Stimulated activated naive CD8-positive, alpha-beta T cell treated with anti-CD3 and anti-CD28 coated beads, Interleukin-15, Interleukin-2, amounts not matched to agents 100 ng/mL and 50 ng/mL, for 24 hours (primary cell): ENCODE measurements at regions not wholly inside any gene's neighbourhood (a gene's known extent, or its start where the extent isn't known, plus 50 kb on each side); places are given as distances from the start of the nearest gene placed in this dataset.

Experiments used
- H3K27ac Mint-ChIP-seq: one replicate; pipeline ENCODE4 v1.8.0; 2021; ENCODE audit warnings: mild to moderate bottlenecking, mixed read lengths
- H3K27me3 Mint-ChIP-seq: one replicate; pipeline ENCODE4 v1.8.0; 2021; ENCODE audit warnings: mixed read lengths
- H3K36me3 Mint-ChIP-seq: one replicate; pipeline ENCODE4 v1.8.0; 2021; ENCODE audit warnings: low read depth, mixed read lengths
- H3K4me1 Mint-ChIP-seq: one replicate; pipeline ENCODE4 v1.8.0; 2021; ENCODE audit warnings: low read depth, mixed read lengths
- H3K4me3 Mint-ChIP-seq: one replicate; pipeline ENCODE4 v1.8.0; 2021; ENCODE audit warnings: mild to moderate bottlenecking, mixed read lengths
- H3K9me3 Mint-ChIP-seq: one replicate; pipeline ENCODE4 v1.8.0; 2021; ENCODE audit warnings: mixed read lengths

DNA sequence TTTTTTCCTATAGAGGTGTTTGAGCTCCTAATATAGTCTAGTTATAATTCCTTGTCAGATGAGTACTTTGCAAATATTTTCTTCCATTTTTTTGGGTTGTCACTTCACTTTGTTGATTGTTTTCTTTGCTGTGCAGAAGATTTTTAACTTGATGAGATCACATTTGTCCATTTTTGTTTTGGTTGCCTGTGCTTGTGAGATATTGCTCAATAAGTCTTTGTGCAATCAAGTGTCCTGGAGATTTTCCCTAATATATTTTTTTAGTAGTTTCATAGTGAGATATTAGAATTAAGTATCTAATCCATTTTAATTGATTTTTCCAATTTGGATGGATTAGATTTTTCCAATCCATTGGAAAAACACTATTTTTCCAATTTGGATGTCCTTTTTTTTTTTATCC, 1395.5 kb downstream of the PLA2G4A start:
- no peak overlapping the region for H3K27ac Mint-ChIP-seq
- peaks cover 11% of the 10 kb centered on the region for H3K9me3 Mint-ChIP-seq
- no peaks in the 10 kb centered on the region for H3K4me1 Mint-ChIP-seq
- no peaks in the 10 kb centered on the region for H3K27me3 Mint-ChIP-seq
- no peaks in the 10 kb centered on the region for H3K36me3 Mint-ChIP-seq
- H3K4me3 Mint-ChIP-seq, result no peak overlapping the region

DNA sequence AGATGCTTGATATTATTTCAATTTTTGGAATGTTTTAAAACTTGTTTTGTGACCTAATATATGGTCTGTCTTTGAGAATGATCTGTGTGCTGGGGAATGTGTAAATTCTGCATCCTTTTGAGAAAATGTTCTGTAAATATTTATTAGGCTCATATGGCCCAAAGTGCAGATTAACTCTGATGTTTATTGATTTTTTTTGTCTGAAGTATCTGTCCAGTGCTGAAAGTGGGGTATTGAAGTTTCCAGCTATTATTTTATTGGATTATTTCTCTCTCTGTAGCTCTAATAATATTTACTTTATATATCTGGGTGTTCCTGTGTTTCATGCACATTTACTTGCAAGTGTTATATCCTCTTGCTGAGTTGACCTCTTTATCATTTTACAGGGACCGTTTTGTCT, 1397.2 kb downstream of the PLA2G4A start:
- H3K27ac Mint-ChIP-seq, result no peak overlapping the region
- no peaks in the 10 kb centered on the region for H3K36me3 Mint-ChIP-seq
- no peak overlapping the region for H3K4me3 Mint-ChIP-seq
- H3K9me3 Mint-ChIP-seq, result peaks cover 11% of the 10 kb centered on the region
- H3K4me1 Mint-ChIP-seq, result no peaks in the 10 kb centered on the region
- H3K27me3 Mint-ChIP-seq, result no peaks in the 10 kb centered on the region

DNA sequence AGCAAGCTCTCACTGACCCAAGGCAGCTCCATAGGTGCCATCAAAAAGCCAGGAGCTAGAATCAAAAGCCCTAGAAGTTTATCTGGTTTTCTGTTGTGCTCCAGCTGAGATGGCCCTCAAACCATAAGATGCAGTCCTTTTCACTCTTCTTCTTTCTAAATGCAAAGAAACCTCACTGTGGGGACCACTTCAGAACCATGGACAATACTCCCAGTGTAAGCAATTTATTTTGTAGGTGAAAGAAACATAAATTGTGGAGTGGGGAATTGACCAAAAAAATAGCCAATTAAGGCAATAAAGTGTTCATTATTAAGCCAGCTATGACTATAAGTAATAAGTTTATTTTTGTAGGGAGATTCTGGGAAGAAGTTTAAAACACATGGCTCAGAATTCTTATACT, 1399.9 kb downstream of the PLA2G4A start:
- no peak overlapping the region for H3K4me3 Mint-ChIP-seq
- no peaks in the 10 kb centered on the region for H3K36me3 Mint-ChIP-seq
- H3K4me1 Mint-ChIP-seq, result no peaks in the 10 kb centered on the region
- H3K9me3 Mint-ChIP-seq, result peaks cover 11% of the 10 kb centered on the region
- no peak overlapping the region for H3K27ac Mint-ChIP-seq
- H3K27me3 Mint-ChIP-seq, result no peaks in the 10 kb centered on the region

DNA sequence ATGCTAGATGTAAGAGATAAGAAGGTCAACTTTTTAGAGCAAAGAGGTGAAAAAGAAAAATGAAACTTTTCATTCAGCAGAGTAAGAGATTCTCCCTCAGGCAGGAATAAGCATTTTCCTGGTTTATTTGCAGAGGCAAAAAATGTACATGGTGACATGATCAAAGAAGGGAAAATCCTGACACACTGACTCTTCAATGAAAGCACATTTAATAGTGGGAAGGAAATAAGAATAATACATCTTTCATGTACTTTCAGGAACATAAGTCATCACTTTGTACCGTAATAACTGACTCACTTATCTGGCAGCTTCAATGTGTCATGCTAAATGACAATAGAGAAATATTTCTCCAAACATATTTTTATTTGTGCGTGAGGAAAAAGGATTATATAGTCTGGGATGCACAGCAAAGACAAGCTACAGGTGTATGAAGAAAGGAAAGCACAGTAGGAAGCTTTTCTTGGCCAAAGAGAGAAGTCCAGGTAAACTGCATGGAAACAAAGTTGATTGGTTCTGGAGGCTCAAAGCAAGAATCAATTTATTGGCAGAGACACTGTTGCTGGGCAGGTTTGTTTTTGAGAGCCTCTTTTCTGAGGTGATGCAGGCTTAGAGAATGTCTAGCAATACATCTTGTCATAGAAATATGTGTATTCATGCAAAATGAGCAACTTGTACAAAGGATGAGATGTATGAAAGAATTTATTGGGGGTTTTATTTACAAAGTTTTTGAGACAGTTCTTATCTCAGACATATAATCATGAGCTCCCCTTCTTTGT, 1409.0 kb downstream of the PLA2G4A start:
- H3K36me3 Mint-ChIP-seq, result no peaks in the 10 kb centered on the region
- H3K27ac Mint-ChIP-seq, result no peak overlapping the region
- H3K9me3 Mint-ChIP-seq, result peaks cover 7% of the 10 kb centered on the region
- no peaks in the 10 kb centered on the region for H3K27me3 Mint-ChIP-seq
- H3K4me3 Mint-ChIP-seq, result no peak overlapping the region
- H3K4me1 Mint-ChIP-seq, result no peaks in the 10 kb centered on the region

DNA sequence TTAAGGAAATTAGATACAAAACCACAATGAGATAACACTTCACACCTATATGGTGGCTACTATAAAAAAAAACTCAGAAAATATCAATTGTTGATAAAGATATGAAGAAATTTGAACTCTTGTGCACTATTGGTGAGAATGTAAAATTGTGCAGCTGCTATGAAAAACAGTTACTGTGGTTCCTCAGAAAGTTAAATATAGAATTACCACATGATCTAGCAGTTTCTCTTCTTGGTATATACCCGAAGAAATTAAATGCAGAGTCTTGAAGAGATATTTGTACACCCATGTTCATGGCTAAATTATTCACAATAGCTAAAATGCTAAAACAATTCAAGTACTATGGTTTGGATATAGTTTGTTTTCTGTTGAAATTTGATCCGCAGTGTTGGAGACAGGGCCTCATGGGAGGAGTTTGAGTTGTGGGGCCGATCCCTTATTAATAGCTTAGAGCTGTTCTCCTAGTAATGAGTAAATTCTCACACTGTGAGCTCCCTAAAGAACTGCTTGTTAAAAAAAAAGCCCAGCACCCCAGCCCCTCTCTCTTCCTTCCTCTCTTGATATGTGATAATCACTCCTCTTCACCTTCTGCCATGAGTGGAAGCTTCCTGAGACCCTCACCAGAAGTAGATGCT, 1412.1 kb downstream of the PLA2G4A start:
- Mint-ChIP-seq H3K9me3 (peaks cover 7% of the 10 kb centered on the region), H3K4me3 (no peak overlapping the region), H3K36me3 (no peaks in the 10 kb centered on the region), H3K27ac (no peak overlapping the region), H3K27me3 (no peaks in the 10 kb centered on the region), H3K4me1 (no peaks in the 10 kb centered on the region)

DNA sequence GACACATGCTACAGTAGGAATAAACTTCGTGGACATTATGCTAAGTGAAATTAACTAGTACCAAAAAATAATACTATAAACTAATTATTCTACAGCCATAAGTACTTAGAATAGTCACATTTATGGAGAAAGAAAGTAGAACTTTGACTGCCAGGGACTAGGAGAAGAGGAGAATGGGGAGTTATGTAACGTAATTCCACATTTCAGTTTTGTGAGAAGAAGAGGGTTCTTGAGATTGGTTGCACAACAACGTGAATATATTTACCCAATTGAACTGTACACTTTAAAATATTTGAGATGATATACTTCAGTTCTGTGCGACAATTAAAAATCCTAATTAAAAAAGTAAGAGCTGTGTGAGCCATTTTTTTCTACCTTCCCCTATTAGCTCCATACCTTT, 1412.9 kb downstream of the PLA2G4A start:
- H3K9me3 Mint-ChIP-seq, result peaks cover 7% of the 10 kb centered on the region
- H3K27me3 Mint-ChIP-seq, result no peaks in the 10 kb centered on the region
- H3K4me1 Mint-ChIP-seq, result no peaks in the 10 kb centered on the region
- H3K27ac Mint-ChIP-seq, result no peak overlapping the region
- no peak overlapping the region for H3K4me3 Mint-ChIP-seq
- H3K36me3 Mint-ChIP-seq, result no peaks in the 10 kb centered on the region

DNA sequence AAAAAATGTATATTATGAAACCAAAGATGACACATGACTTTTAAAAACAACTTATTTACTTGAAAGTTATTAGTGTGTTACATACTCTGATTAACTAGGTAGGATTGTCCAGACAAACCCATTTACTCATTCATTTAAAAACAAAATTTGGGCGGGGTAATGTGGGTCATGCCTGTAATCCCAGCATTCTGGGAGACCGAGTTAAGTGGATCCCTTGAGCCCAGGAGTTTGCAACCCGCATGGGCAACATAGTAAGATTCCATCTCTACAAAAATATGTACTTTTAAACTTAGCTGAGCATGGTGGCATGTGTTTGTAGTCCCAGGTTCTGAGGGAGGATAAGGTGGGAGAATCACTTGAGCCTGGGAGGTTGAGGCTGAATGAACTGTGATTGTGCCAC, 1414.7 kb downstream of the PLA2G4A start:
- peaks cover 3% of the 10 kb centered on the region for H3K9me3 Mint-ChIP-seq
- no peaks in the 10 kb centered on the region for H3K36me3 Mint-ChIP-seq
- no peak overlapping the region for H3K4me3 Mint-ChIP-seq
- H3K27me3 Mint-ChIP-seq, result no peaks in the 10 kb centered on the region
- H3K4me1 Mint-ChIP-seq, result no peaks in the 10 kb centered on the region
- H3K27ac Mint-ChIP-seq, result no peak overlapping the region

DNA sequence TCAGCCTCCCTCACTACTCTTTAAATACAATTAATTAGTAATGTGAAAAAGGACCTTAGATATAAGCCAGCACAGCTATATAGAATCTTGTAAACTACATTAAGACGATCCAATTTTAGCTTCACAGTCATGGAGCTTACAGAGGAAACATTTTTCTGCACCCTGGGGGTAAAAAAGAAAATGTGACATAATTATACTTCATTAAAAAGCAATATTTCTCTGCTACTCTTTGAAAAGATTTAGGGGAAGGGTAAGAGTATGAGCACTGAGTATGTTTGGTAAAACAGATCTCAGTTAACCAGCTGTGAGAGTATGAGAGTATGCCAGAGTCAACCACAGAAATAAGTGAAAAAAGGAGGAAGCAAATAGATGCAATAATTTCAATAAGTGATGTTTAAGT, 1415.9 kb downstream of the PLA2G4A start:
- Mint-ChIP-seq H3K4me3 (no peak overlapping the region), H3K27me3 (no peaks in the 10 kb centered on the region), H3K36me3 (no peaks in the 10 kb centered on the region), H3K4me1 (no peaks in the 10 kb centered on the region), H3K27ac (no peak overlapping the region), H3K9me3 (peaks cover 3% of the 10 kb centered on the region)

DNA sequence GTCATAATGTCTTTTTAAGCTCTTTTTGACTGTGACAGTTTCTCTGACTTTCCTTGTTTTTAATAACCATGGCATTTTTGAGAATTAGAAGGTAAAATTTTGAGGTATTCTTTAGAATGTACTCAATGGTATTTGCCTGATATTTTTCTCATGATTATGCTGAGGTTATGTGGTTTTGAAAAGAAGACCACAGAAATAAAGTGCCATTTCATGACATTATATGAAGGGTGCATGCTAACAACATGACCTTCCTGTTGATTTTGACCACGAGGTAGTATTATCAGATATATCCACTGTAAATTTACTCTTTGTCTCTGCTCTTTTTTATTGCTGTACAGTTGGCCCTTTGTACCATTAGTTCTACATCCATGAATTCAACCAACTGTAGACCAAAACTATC, 1418.5 kb downstream of the PLA2G4A start:
- no peaks in the 10 kb centered on the region for H3K4me1 Mint-ChIP-seq
- no peaks in the 10 kb centered on the region for H3K27me3 Mint-ChIP-seq
- no peaks in the 10 kb centered on the region for H3K9me3 Mint-ChIP-seq
- H3K36me3 Mint-ChIP-seq, result no peaks in the 10 kb centered on the region
- no peak overlapping the region for H3K4me3 Mint-ChIP-seq
- no peak overlapping the region for H3K27ac Mint-ChIP-seq

DNA sequence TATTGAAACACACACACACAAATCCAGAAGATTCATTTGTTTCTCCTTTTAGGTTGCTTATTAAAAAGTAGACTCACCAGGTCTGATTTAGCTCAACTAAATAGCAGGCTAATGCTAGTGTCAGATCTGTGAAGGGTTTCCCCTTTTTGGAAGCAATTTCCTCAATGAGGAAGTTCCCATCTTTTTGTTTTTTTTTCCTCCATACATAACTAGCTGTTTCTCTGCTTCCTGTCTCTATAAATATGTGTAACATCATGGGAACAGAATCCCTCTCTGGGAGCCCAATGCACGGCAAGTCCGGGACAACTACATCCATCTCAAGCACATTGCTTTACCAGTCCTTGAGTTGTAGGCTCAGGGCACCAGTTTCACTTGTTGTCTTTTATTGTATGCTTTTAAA, 1421.1 kb downstream of the PLA2G4A start:
- Mint-ChIP-seq H3K36me3 (no peaks in the 10 kb centered on the region), H3K27me3 (no peaks in the 10 kb centered on the region), H3K4me3 (no peak overlapping the region), H3K9me3 (no peaks in the 10 kb centered on the region), H3K4me1 (no peaks in the 10 kb centered on the region), H3K27ac (no peak overlapping the region)

DNA sequence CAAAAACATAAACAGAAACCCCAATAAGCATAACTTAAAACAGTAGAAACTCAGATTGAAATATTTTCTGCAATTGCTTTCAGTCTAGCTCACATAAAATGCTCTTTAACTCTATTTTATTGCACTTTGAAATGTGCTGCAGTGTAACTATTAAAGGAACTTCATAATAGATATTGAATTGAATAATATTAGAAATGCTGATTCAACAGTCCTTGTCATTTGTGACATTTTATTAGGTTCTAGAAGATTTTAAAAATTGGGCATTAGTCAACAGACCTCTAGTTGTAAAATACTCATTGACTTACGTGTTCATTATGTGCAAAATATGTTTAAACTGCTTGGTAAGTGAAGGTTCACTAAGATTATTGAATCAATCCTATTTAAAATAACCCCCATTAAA, 1422.3 kb downstream of the PLA2G4A start:
- no peaks in the 10 kb centered on the region for H3K27me3 Mint-ChIP-seq
- no peak overlapping the region for H3K27ac Mint-ChIP-seq
- no peak overlapping the region for H3K4me3 Mint-ChIP-seq
- no peaks in the 10 kb centered on the region for H3K36me3 Mint-ChIP-seq
- H3K9me3 Mint-ChIP-seq, result no peaks in the 10 kb centered on the region
- H3K4me1 Mint-ChIP-seq, result no peaks in the 10 kb centered on the region

DNA sequence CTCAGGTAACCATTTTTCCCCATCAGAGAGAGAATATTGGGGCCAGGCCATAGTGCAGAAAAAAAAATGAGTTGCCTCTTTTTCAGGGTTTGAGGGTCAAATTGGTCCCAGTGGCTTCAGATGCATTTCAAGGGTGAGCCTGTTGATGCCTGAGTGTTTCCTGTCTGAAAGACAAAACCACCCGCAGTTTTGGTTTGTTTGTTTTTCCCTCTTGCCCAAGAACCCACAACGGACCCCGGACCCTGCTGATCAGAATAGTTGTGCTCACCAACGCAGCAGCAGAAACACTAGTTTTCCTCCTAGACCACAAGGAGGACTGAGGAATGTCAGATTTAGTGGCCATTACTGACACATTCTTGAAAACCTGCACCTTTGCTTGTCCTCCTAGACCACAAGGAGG, 1433.1 kb downstream of the PLA2G4A start:
- Mint-ChIP-seq H3K27ac (no peak overlapping the region), H3K9me3 (peaks cover 27% of the 10 kb centered on the region), H3K4me1 (no peaks in the 10 kb centered on the region), H3K27me3 (no peaks in the 10 kb centered on the region), H3K4me3 (no peak overlapping the region), H3K36me3 (no peaks in the 10 kb centered on the region)

DNA sequence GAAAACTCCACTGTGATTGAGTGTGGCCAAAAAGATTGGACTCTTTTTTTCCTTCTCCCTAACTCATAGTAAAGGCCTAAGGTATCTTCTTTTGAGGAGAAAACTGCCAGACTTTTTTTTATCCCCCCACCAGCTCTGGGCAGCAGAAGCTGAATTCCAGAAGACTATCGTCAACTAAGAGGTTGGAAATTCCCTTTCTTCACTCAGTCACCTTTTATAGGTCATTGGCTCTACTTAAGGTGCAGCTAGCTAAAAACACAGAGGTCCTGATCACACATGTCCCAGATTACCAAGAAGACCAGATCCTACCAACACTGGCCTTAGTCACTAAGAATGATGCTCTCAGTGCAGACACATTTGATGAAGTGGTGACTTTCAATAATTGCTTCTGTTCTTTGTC, 1441.2 kb downstream of the PLA2G4A start:
- Mint-ChIP-seq H3K27me3 (no peaks in the 10 kb centered on the region), H3K4me3 (no peak overlapping the region), H3K9me3 (peaks cover 16% of the 10 kb centered on the region), H3K4me1 (no peaks in the 10 kb centered on the region), H3K36me3 (no peaks in the 10 kb centered on the region), H3K27ac (no peak overlapping the region)

DNA sequence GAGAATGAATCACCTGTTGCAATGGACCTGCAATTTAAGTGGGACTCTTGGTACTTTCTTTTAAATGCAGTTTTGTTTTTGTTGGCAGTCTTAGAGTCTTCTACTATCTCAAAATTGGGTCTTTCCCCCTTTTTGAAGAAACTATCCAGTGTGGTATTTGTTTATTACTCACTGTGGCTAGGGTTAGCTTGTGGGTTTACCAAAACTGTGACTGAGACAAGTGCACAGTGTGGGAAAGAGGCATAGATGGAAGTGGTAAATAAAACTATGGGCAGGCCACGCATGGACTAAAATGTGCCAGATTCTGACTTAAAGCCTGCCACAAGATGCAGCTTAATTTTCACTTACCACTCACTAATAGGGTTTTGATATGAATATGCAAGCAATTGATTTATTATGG, 1441.7 kb downstream of the PLA2G4A start:
- no peak overlapping the region for H3K27ac Mint-ChIP-seq
- no peaks in the 10 kb centered on the region for H3K36me3 Mint-ChIP-seq
- no peak overlapping the region for H3K4me3 Mint-ChIP-seq
- H3K4me1 Mint-ChIP-seq, result no peaks in the 10 kb centered on the region
- peaks cover 14% of the 10 kb centered on the region for H3K9me3 Mint-ChIP-seq
- H3K27me3 Mint-ChIP-seq, result no peaks in the 10 kb centered on the region

DNA sequence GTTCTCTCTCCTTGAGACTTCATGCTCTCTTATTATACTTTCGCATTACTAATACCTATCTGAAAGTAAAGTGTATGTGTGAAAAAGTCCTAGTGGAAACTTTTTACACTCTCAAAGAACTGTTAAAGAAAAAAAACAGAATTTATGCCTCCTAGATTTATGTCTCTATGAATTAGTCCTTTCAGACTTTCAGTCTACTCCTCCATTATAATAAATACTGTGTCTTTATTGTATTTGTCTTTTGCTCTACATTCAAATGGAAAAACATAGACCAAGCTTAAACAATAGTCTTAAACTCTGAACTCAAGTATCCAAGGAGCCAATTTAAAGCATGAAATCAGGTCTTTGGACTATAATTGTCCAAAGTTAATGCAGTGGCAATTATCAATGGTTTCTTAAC, 1449.0 kb downstream of the PLA2G4A start:
- Mint-ChIP-seq H3K9me3 (peaks cover 3% of the 10 kb centered on the region), H3K36me3 (no peaks in the 10 kb centered on the region), H3K4me3 (no peak overlapping the region), H3K27me3 (no peaks in the 10 kb centered on the region), H3K4me1 (no peaks in the 10 kb centered on the region), H3K27ac (no peak overlapping the region)

DNA sequence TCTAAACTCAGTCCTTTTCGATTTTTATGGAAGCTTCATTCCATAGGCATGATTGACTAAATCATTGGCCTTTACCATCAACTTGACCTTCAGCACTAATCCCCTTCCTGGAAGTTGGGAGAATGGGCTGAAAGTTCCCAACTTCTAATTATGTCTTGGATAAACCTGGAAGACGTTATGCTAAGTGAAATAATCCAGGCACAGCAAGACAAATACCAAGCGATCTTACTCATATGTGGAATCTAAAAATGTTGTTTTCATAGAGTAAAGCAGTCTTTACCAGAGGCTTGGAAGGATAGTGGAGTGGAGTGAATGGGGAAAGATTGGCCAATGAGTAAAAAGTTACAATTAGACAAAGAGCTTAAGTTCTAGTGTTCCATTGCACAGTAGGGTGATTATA, 1453.2 kb downstream of the PLA2G4A start:
- no peak overlapping the region for H3K4me3 Mint-ChIP-seq
- H3K4me1 Mint-ChIP-seq, result no peaks in the 10 kb centered on the region
- H3K9me3 Mint-ChIP-seq, result peaks cover 4% of the 10 kb centered on the region
- H3K27me3 Mint-ChIP-seq, result no peaks in the 10 kb centered on the region
- H3K27ac Mint-ChIP-seq, result no peak overlapping the region
- H3K36me3 Mint-ChIP-seq, result no peaks in the 10 kb centered on the region
